GM23338 (cell line): ENCODE measurements at regions not wholly inside any gene's neighbourhood (a gene's known extent, or its start where the extent isn't known, plus 50 kb on each side); places are given as distances from the start of the nearest gene placed in this dataset.

Source experiments
- ATAC-seq: fragments of 200-7000 bp; cut with Tn5 transposase; 3 replicates; pipeline ENCODE4 v1.9.1; 2020
- DNase-seq: peaks from one replicate; pipeline ENCODE4 v3.0.0-alpha.2; 2015; ENCODE audit warnings: low spot score
- H2AFZ ChIP-seq: fragments of 200-600 bp; sonication (generic); 2 replicates; pipeline ENCODE4 v1.8.0; 2016; ENCODE audit warnings: antibody characterized with exemption, mild to moderate bottlenecking, moderate library complexity
- H3F3A ChIP-seq: fragments of 200-600 bp; sonication (generic); replicated peaks from 2 replicates; pipeline ENCODE4 v1.8.0; 2017; ENCODE audit warnings: antibody characterized with exemption, mixed run types, low read depth
- H3K27ac ChIP-seq: fragments of 200-600 bp; sonication (generic); 2 replicates; pipeline ENCODE4 v1.6.1; 2016; ENCODE audit warnings: low read depth
- H3K27me3 ChIP-seq: fragments of 200-600 bp; sonication (generic); 2 replicates; pipeline ENCODE4 v1.8.0; 2016; ENCODE audit warnings: mild to moderate bottlenecking, mixed run types, moderate library complexity; ENCODE audit not compliant: insufficient read depth
- H3K36me3 ChIP-seq: fragments of 200-600 bp; sonication (generic); 2 replicates; pipeline ENCODE4 v1.8.0; 2016; ENCODE audit warnings: mild to moderate bottlenecking; ENCODE audit not compliant: insufficient read depth
- H3K4me1 ChIP-seq: fragments of 200-600 bp; sonication (generic); 2 replicates; pipeline ENCODE4 v1.8.0; 2016; ENCODE audit warnings: mild to moderate bottlenecking, moderate library complexity; ENCODE audit not compliant: insufficient read depth
- H3K4me2 ChIP-seq: fragments of 200-600 bp; sonication (generic); 2 replicates; pipeline ENCODE4 v1.7.1; 2017; ENCODE audit warnings: mixed run types
- H3K4me3 ChIP-seq: fragments of 200-600 bp; sonication (generic); 2 replicates; pipeline ENCODE4 v1.6.1; 2016; ENCODE audit warnings: mixed run types
- H3K79me2 ChIP-seq: fragments of 200-600 bp; sonication (generic); replicated peaks from 2 replicates; pipeline ENCODE4 v1.8.0; 2017; ENCODE audit warnings: mild to moderate bottlenecking; ENCODE audit not compliant: insufficient read depth
- H3K9me2 ChIP-seq: fragments of 200-600 bp; sonication (generic); 2 replicates; pipeline ENCODE4 v1.8.0; 2017; ENCODE audit not compliant: insufficient read depth
- H4K20me1 ChIP-seq: fragments of 200-600 bp; sonication (generic); replicated peaks from 2 replicates; pipeline ENCODE4 v1.8.0; 2017; ENCODE audit warnings: mild to moderate bottlenecking; ENCODE audit not compliant: insufficient read depth
- H3K27ac Mint-ChIP-seq: 2 replicates; pipeline ENCODE4 v1.8.0; 2020; ENCODE audit warnings: inconsistent platforms, mild to moderate bottlenecking, moderate library complexity, mixed read lengths
- H3K27me3 Mint-ChIP-seq: 3 replicates; pipeline ENCODE4 v1.8.0; 2022; ENCODE audit warnings: low read depth, mild to moderate bottlenecking, moderate library complexity, mixed read lengths, inconsistent platforms; ENCODE audit not compliant: insufficient read depth, poor library complexity
- H3K36me3 Mint-ChIP-seq: 3 replicates; pipeline ENCODE4 v1.8.0; 2021; ENCODE audit warnings: low read depth, mild to moderate bottlenecking, inconsistent platforms, moderate library complexity, mixed read lengths
- H3K4me1 Mint-ChIP-seq: 3 replicates; pipeline ENCODE4 v1.8.0; 2020; ENCODE audit warnings: mild to moderate bottlenecking, inconsistent platforms, mixed read lengths
- H3K4me3 Mint-ChIP-seq: 3 replicates; pipeline ENCODE4 v1.8.0; 2021; ENCODE audit warnings: moderate library complexity, mild to moderate bottlenecking, inconsistent platforms, mixed read lengths
- H3K9me3 Mint-ChIP-seq: 3 replicates; pipeline ENCODE4 v1.8.0; 2020; ENCODE audit warnings: moderate library complexity, mild to moderate bottlenecking, inconsistent platforms, mixed read lengths
- CREB1 ChIP-seq: fragments of 250-450 bp; sonication (Bioruptor Pico); IDR thresholded peaks from 2 replicates; pipeline ENCODE4 v1.5.0; 2020; ENCODE audit warnings: low read depth, mild to moderate bottlenecking, moderate library complexity
- CTCF ChIP-seq, 2 experiments: fragments of 200-600 bp in 1 of 2; sonication (generic) in 1 of 2; conservative IDR thresholded peaks; 2 replicates each; pipeline versions ENCODE4 v1.5.1 to v1.6.1; 2016 to 2017; ENCODE audit warnings: antibody characterized with exemption in 2 of 2, low read depth in 2 of 2, mild to moderate bottlenecking in 2 of 2, moderate library complexity in 1 of 2
- ETS1 ChIP-seq: IDR thresholded peaks from 2 replicates; pipeline ENCODE4 v1.6.1; 2016; ENCODE audit warnings: antibody characterized with exemption
- EZH2 ChIP-seq: fragments of 200-600 bp; sonication (generic); IDR thresholded peaks from one replicate; pipeline ENCODE4 v1.8.0; 2017; ENCODE audit warnings: antibody characterized with exemption, mild to moderate bottlenecking, low read depth; ENCODE audit not compliant: unreplicated experiment
- EZH2phosphoT487 ChIP-seq: fragments of 200-600 bp; sonication (generic); IDR thresholded peaks from one replicate; pipeline ENCODE4 v1.8.1; 2018; ENCODE audit warnings: antibody characterized with exemption; ENCODE audit not compliant: unreplicated experiment
- JUNB ChIP-seq: IDR thresholded peaks from one replicate; pipeline ENCODE4 v1.6.1; 2016; ENCODE audit warnings: antibody characterized with exemption; ENCODE audit not compliant: unreplicated experiment
- NANOG ChIP-seq: IDR thresholded peaks from 2 replicates; pipeline ENCODE4 v1.6.1; 2016; ENCODE audit warnings: antibody characterized with exemption, borderline replicate concordance
- POLR2AphosphoS5 ChIP-seq: IDR thresholded peaks from 2 replicates; pipeline ENCODE4 v1.6.1; 2016; ENCODE audit warnings: antibody characterized with exemption, low read depth
- REST ChIP-seq: IDR thresholded peaks from one replicate; pipeline ENCODE4 v1.6.1; 2018; ENCODE audit warnings: antibody characterized with exemption; ENCODE audit not compliant: unreplicated experiment
- STAT1 ChIP-seq: IDR thresholded peaks from one replicate; pipeline ENCODE4 v1.6.1; 2016; ENCODE audit warnings: antibody characterized with exemption; ENCODE audit not compliant: unreplicated experiment
- ZNF114 ChIP-seq: fragments of 250-450 bp; sonication (Bioruptor Pico); IDR thresholded peaks from 2 replicates; pipeline ENCODE4 v1.5.0; 2020; ENCODE audit warnings: mild to moderate bottlenecking, moderate library complexity
- ZNF331 ChIP-seq: fragments of 250-450 bp; sonication (Bioruptor Pico); IDR thresholded peaks from 2 replicates; pipeline ENCODE4 v1.5.0; 2020; ENCODE audit warnings: low read depth, mild to moderate bottlenecking, moderate library complexity
- ZNF462 ChIP-seq: fragments of 250-450 bp; sonication (Bioruptor Pico); IDR thresholded peaks from 2 replicates; pipeline ENCODE4 v1.5.0; 2020; ENCODE audit warnings: mild to moderate bottlenecking, moderate library complexity

- no peak for TF ChIP-seq CTCF (conservative IDR thresholded peaks at IDR 0.05; ENCODE audit: low read depth in 2 of 2)
- TF ChIP-seq REST, result no peak
- no peak for TF ChIP-seq ZNF462
- TF ChIP-seq EZH2phosphoT487, result no peak
- TF ChIP-seq STAT1, result no peak
- TF ChIP-seq POLR2AphosphoS5, result no peak
- TF ChIP-seq ETS1, result no peak
- TF ChIP-seq NANOG, result no peak
- no peak for TF ChIP-seq CREB1
- TF ChIP-seq EZH2, result no peak
- TF ChIP-seq ZNF331 (CRISPR knock-in tag), result no peak
- no peak for TF ChIP-seq JUNB
- no peak for TF ChIP-seq ZNF114 (CRISPR knock-in tag)
- H3K4me1 ChIP-seq, result no peaks in the 10 kb centered on the region
- no peak overlapping the region for H2AFZ ChIP-seq
- H3K36me3 ChIP-seq, result no peaks in the 10 kb centered on the region
- H3K4me3 ChIP-seq, result no peak overlapping the region
- no peaks in the 10 kb centered on the region for H3K9me2 ChIP-seq
- no peaks in the 10 kb centered on the region for H3F3A ChIP-seq
- DNase-seq (no peak), ATAC-seq (no peak)
- Mint-ChIP-seq H3K36me3 (no peaks in the 10 kb centered on the region), H3K27ac (no peak overlapping the region), H3K4me1 (peaks cover 2% of the 10 kb centered on the region; the same call in 1 of the 3 replicates), H3K4me3 (no peak overlapping the region), H3K27me3 (no peaks in the 10 kb centered on the region), H3K9me3 (no peaks in the 10 kb centered on the region)
- no peaks in the 10 kb centered on the region for H3K79me2 ChIP-seq
- H3K27me3 ChIP-seq, result no peaks in the 10 kb centered on the region
- no peak overlapping the region for H3K4me2 ChIP-seq
- H3K27ac ChIP-seq, result no peak overlapping the region
- no peaks in the 10 kb centered on the region for H4K20me1 ChIP-seq
Measured at GRCh38 chr1:99587008-99587407, 58.9 kb upstream of the PALMD start.
